ENCODE measurements at regions not wholly inside any gene's neighbourhood (a gene's known extent, or its start where the extent isn't known, plus 50 kb on each side); places are given as distances from the start of the nearest gene placed in this dataset.

DNA sequence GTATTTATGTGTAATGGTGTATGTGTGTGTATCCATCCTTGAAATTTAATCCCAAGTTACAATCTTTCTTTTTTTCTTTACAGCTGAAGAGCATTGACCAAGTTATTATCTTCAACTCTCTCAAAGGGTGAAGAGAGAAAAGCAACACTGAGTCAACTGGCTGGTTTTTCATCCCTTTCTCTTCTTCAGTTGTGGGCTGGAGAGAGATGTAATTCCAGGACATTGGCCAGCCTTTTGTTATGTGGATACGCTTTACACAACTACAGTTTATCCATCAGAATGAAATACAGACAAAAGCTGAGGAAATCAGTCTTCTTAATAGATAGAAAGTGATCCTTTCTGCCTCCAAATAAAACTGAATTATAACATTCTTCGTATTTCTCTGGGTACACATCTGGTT, 357.0 kb upstream of the NCAM2 start:
- intact Hi-C loops (cut with DNase I), result no loop called here
- Histone ChIP-seq H3K9me3 (peaks cover 0 to 29% (median 0%) of the 10 kb centered on the region in 11 donors), H3K4me1 (no peaks in the 10 kb centered on the region), H3K36me3 (no peaks in the 10 kb centered on the region), H3K27ac (no peak overlapping the region), H3K27me3 (no peaks in the 10 kb centered on the region), H3K4me3 (no peak overlapping the region)
- WGBS, 2 donors, result 78% methylated on average over 2 of the region's 2 CpGs
- TF ChIP-seq, protein P1, sequence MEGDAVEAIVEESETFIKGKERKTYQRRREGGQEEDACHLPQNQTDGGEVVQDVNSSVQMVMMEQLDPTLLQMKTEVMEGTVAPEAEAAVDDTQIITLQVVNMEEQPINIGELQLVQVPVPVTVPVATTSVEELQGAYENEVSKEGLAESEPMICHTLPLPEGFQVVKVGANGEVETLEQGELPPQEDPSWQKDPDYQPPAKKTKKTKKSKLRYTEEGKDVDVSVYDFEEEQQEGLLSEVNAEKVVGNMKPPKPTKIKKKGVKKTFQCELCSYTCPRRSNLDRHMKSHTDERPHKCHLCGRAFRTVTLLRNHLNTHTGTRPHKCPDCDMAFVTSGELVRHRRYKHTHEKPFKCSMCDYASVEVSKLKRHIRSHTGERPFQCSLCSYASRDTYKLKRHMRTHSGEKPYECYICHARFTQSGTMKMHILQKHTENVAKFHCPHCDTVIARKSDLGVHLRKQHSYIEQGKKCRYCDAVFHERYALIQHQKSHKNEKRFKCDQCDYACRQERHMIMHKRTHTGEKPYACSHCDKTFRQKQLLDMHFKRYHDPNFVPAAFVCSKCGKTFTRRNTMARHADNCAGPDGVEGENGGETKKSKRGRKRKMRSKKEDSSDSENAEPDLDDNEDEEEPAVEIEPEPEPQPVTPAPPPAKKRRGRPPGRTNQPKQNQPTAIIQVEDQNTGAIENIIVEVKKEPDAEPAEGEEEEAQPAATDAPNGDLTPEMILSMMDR (IDR thresholded peaks at IDR 0.05), result no peak
- no peak for DNase-seq
- no peak for ATAC-seq

DNA sequence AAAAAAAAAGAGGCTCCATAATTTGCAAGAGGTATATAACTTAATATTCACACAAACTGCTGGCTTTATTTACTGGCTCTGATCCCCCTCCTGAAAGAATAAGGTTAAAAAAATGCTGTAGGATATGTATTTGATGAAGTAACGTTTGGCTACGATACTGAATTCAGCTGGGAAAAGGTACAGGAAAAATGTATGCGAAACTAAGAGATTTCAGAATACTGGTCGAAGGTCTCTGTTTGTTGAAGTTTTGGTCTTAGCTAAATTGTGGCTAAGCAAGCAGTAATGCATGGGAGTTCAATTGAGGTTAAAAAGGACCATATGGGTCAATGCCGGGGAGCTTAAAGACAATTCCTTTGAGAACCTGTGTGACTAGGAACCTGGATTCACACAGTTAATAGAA, 355.5 kb upstream of the NCAM2 start:
- DNase-seq, result no peak
- ATAC-seq, result no peak
- intact Hi-C loops (cut with DNase I), result no loop called here
- H3K36me3 ChIP-seq, result no peaks in the 10 kb centered on the region
- H3K27me3 ChIP-seq, result no peaks in the 10 kb centered on the region
- peaks cover 0 to 30% (median 0%) of the 10 kb centered on the region in 11 donors for H3K9me3 ChIP-seq
- WGBS, 2 donors, result 66 to 75% methylated on average over 5 of the region's 5 CpGs
- H3K4me3 ChIP-seq, result no peak overlapping the region
- TF ChIP-seq, protein P1 (IDR thresholded peaks at IDR 0.05), result no peak
- H3K27ac ChIP-seq, result no peak overlapping the region
- H3K4me1 ChIP-seq, result no peaks in the 10 kb centered on the region

DNA sequence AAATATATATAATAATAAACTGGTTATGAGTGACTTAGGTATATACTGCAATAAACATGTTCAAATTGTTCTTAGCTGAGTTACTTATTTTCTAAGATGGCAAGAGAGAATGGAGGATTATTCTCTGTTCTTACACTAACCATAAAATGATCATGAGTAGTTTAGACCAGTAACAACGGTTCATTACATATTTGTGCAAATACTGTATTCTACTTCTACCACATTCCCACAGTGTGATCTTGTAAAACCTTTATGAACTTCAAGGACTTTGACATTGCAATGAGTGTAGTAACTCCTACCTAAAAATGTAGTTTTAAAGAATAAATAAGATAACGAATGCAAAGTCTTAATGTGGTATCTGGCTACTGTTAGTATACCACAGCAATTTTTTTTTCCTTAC, 353.7 kb upstream of the NCAM2 start:
- Histone ChIP-seq H3K36me3 (no peaks in the 10 kb centered on the region), H3K27me3 (no peaks in the 10 kb centered on the region), H3K4me1 (no peaks in the 10 kb centered on the region), H3K4me3 (no peak overlapping the region), H3K27ac (no peak overlapping the region), H3K9me3 (peaks cover 0 to 26% (median 0%) of the 10 kb centered on the region in 11 donors)
- no peak for ATAC-seq
- 74 to 79% methylated on average over 2 of the region's 2 CpGs for WGBS, 2 donors
- intact Hi-C loops (cut with DNase I), result no loop called here
- no peak for DNase-seq
- TF ChIP-seq, protein P1 (IDR thresholded peaks at IDR 0.05), result no peak

DNA sequence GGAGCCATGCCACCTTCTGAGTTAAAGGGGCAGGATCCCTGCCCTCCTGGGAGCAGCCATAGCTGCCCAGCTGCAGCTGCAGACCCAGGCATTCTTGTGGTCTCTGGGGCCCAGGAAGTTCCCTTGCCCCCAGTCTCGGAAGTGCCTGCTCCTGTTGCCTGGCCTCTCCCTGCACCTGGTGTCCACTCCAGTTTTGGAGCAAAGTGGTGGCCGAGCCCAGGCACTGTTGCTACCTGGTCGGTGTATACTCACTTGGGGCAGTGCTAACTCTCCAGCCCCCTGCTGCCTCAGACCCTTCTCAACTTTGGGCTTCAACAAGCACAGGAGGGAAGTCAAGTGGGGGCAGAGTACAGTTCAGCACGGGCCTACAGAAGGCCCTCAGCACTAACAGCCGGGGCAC, 352.9 kb upstream of the NCAM2 start:
- H3K4me3 ChIP-seq, result no peak overlapping the region
- H3K27me3 ChIP-seq, result no peaks in the 10 kb centered on the region
- peaks cover 0 to 28% (median 0%) of the 10 kb centered on the region in 11 donors for H3K9me3 ChIP-seq
- intact Hi-C loops (cut with DNase I), result no loop called here
- whole genome bisulfite sequencing, 2 donors, result 80 to 85% methylated on average over 5 of the region's 5 CpGs
- no peak overlapping the region for H3K27ac ChIP-seq
- TF ChIP-seq, protein P1 (IDR thresholded peaks at IDR 0.05), result no peak
- H3K4me1 ChIP-seq, result no peaks in the 10 kb centered on the region
- DNase-seq (no peak), ATAC-seq (no peak)
- H3K36me3 ChIP-seq, result no peaks in the 10 kb centered on the region
